ENCODE measurements at regions not wholly inside any gene's neighbourhood (a gene's known extent, or its start where the extent isn't known, plus 50 kb on each side); places are given as distances from the start of the nearest gene placed in this dataset.
"Not testable (repeated sequence)": the region's sequence is repeated elsewhere in the genome, so short reads cannot be mapped to it uniquely, and the experiment has no call there.

GRCh38 chr1:25131794-25132193 is 100.5 kb downstream of the SYF2 start:
- no peak for DNase-seq

GRCh38 chr1:25130895-25131294 is 101.4 kb downstream of the SYF2 start:
- no peak for DNase-seq

- DNase-seq, result no peak
These were observed 102.9 kb downstream of the SYF2 start for GRCh38 chr1:25129380-25129779.

- no peak for DNase-seq
These were observed 104.1 kb downstream of the SYF2 start for GRCh38 chr1:25128121-25128621.

- DNase-seq, result no peak
These were observed 105.7 kb downstream of the SYF2 start for GRCh38 chr1:25126562-25126961.

GRCh38 chr1:25123551-25123950 is 108.8 kb downstream of the SYF2 start:
- no peak for DNase-seq

GRCh38 chr1:25122747-25123146 is 109.6 kb downstream of the SYF2 start:
- no peak for DNase-seq

- no peak for DNase-seq
These were observed 112.0 kb downstream of the SYF2 start for GRCh38 chr1:25120281-25120680.

- DNase-seq, result no peak
These were observed 113.8 kb downstream of the SYF2 start for GRCh38 chr1:25118546-25118945.

- DNase-seq, result no peak
These were observed 115.0 kb downstream of the SYF2 start for GRCh38 chr1:25117233-25117823.

- DNase-seq, result no peak
These were observed 115.5 kb downstream of the SYF2 start for GRCh38 chr1:25116832-25117231.

GRCh38 chr1:25116117-25116516 is 116.2 kb downstream of the SYF2 start:
- DNase-seq, result not testable (repeated sequence)

GRCh38 chr1:25113731-25114130 is 118.6 kb downstream of the SYF2 start:
- DNase-seq, result no peak

GRCh38 chr1:25113086-25113485 is 119.2 kb downstream of the SYF2 start:
- no peak for DNase-seq

- DNase-seq, result no peak
These were observed 119.9 kb downstream of the SYF2 start for GRCh38 chr1:25112400-25112799.

GRCh38 chr1:25111706-25112105 is 120.6 kb downstream of the SYF2 start:
- DNase-seq, result no peak

GRCh38 chr1:25110485-25110884 is 121.8 kb downstream of the SYF2 start:
- no peak for DNase-seq

- DNase-seq, result no peak
These were observed 122.3 kb downstream of the SYF2 start for GRCh38 chr1:25110036-25110435.

- DNase-seq, result no peak
These were observed 122.8 kb downstream of the SYF2 start for GRCh38 chr1:25109531-25109951.

GRCh38 chr1:25107643-25108010 is 124.7 kb downstream of the SYF2 start:
- no peak for DNase-seq

- no peak for DNase-seq
These were observed 125.2 kb downstream of the SYF2 start for GRCh38 chr1:25106976-25107642.

- no peak for DNase-seq
These were observed 126.0 kb downstream of the SYF2 start for GRCh38 chr1:25106352-25106751.

- no peak for DNase-seq
These were observed 126.5 kb downstream of the SYF2 start for GRCh38 chr1:25105836-25106235.

- no peak for DNase-seq
These were observed 127.3 kb downstream of the SYF2 start for GRCh38 chr1:25104932-25105561.

Data from midbrain (tissue), 1 donor.